Hepatocyte (in vitro differentiated cells): ENCODE measurements at regions not wholly inside any gene's neighbourhood (a gene's known extent, or its start where the extent isn't known, plus 50 kb on each side); places are given as distances from the start of the nearest gene placed in this dataset.

Experiments
- DNase-seq: peaks from one replicate; pipeline ENCODE4 v3.0.0-alpha.2; 2016; ENCODE audit warnings: low spot score
- H2AFZ ChIP-seq: fragments of 200-600 bp; sonication (generic); 2 replicates; pipeline ENCODE4 v1.6.0; 2016; ENCODE audit warnings: antibody characterized with exemption, mild to moderate bottlenecking
- H3K27ac ChIP-seq: fragments of 200-600 bp; sonication (generic); 2 replicates; pipeline ENCODE4 v1.5.1; 2016; ENCODE audit warnings: mild to moderate bottlenecking
- H3K27me3 ChIP-seq: fragments of 200-600 bp; sonication (generic); 2 replicates; pipeline ENCODE4 v1.6.1; 2016
- H3K36me3 ChIP-seq: fragments of 200-600 bp; sonication (generic); replicated peaks from 2 replicates; pipeline ENCODE4 v1.5.1; 2016; ENCODE audit warnings: low read depth; ENCODE audit not compliant: insufficient read depth
- H3K4me1 ChIP-seq: fragments of 200-600 bp; sonication (generic); 2 replicates; pipeline ENCODE4 v1.5.1; 2016; ENCODE audit warnings: mild to moderate bottlenecking, moderate library complexity; ENCODE audit not compliant: insufficient read depth
- H3K4me2 ChIP-seq: fragments of 200-600 bp; sonication (generic); 2 replicates; pipeline ENCODE4 v1.6.0; 2016
- H3K4me3 ChIP-seq: fragments of 200-600 bp; sonication (generic); 2 replicates; pipeline ENCODE4 v1.5.1; 2016; ENCODE audit warnings: mild to moderate bottlenecking
- H3K79me2 ChIP-seq: fragments of 200-600 bp; sonication (generic); 2 replicates; pipeline ENCODE4 v1.6.0; 2017; ENCODE audit warnings: mild to moderate bottlenecking
- H3K9me2 ChIP-seq: fragments of 200-600 bp; sonication (generic); replicated peaks from 2 replicates; pipeline ENCODE4 v1.6.0; 2017; ENCODE audit warnings: mild to moderate bottlenecking; ENCODE audit not compliant: insufficient read depth
- H3K9me3 ChIP-seq: fragments of 200-600 bp; sonication (generic); 2 replicates; pipeline ENCODE4 v1.5.1; 2016; ENCODE audit warnings: low read depth, mild to moderate bottlenecking
- H4K20me1 ChIP-seq: fragments of 200-600 bp; sonication (generic); 2 replicates; pipeline ENCODE4 v1.6.0; 2016; ENCODE audit warnings: mild to moderate bottlenecking; ENCODE audit not compliant: insufficient read depth, poor library complexity, severe bottlenecking
- EZH2 ChIP-seq: fragments of 200-600 bp; sonication (generic); IDR thresholded peaks from 2 replicates; pipeline ENCODE4 v1.6.1; 2016; ENCODE audit warnings: antibody characterized with exemption, mild to moderate bottlenecking, borderline replicate concordance
- EZH2phosphoT487 ChIP-seq: fragments of 200-600 bp; sonication (generic); IDR thresholded peaks from one replicate; pipeline ENCODE4 v1.6.1; 2018; ENCODE audit warnings: antibody characterized with exemption, mild to moderate bottlenecking, low read depth, moderate library complexity; ENCODE audit not compliant: unreplicated experiment, severe bottlenecking
- WGBS: methylation state at CpG from one replicate; pipeline ENCODE4 v1.1.6; 2016; ENCODE audit warnings: low lambda C conversion rate; ENCODE audit errors: missing lambda C conversion rate; 5-methylcytosine and 5-hydroxymethylcytosine counted together
- TF ChIP-seq, protein P1 (sequence below): fragments of 200-600 bp; sonication (generic); IDR thresholded peaks from 2 replicates; pipeline ENCODE4 v1.5.1; 2016; ENCODE audit warnings: antibody characterized with exemption, mild to moderate bottlenecking; ENCODE audit not compliant: poor library complexity

DNA sequence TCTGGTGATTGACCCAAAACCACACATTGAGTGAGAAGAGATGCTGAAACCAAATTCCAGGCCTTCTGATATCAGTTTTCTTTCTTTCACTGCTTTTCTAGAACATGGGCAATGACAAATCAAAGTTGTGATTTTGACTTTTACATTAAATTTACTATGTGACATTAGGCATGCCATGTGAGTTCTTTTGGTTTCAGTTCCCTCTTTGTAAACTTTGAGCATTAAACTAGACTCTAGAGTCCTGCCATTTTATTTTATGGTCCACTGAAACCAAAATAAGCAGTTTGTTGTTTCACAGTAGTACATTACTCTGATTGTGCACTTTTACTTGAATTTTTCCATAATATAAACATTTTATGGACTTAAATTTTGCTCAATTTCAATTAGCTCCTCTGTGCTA lies 381.1 kb upstream of the SEMA3D start:
- no peak overlapping the region for H3K27ac ChIP-seq
- no peaks in the 10 kb centered on the region for H3K4me1 ChIP-seq
- H3K9me2 ChIP-seq, result no peaks in the 10 kb centered on the region
- no peaks in the 10 kb centered on the region for H3K27me3 ChIP-seq
- no peaks in the 10 kb centered on the region for H4K20me1 ChIP-seq
- no peaks in the 10 kb centered on the region for H3K36me3 ChIP-seq
- no peaks in the 10 kb centered on the region for H3K9me3 ChIP-seq
- no peak overlapping the region for H2AFZ ChIP-seq
- no peak overlapping the region for H3K4me2 ChIP-seq
- H3K4me3 ChIP-seq, result no peak overlapping the region
- DNase-seq, result no peak
- TF ChIP-seq EZH2phosphoT487 (no peak), EZH2 (no peak)
- TF ChIP-seq, protein P1, sequence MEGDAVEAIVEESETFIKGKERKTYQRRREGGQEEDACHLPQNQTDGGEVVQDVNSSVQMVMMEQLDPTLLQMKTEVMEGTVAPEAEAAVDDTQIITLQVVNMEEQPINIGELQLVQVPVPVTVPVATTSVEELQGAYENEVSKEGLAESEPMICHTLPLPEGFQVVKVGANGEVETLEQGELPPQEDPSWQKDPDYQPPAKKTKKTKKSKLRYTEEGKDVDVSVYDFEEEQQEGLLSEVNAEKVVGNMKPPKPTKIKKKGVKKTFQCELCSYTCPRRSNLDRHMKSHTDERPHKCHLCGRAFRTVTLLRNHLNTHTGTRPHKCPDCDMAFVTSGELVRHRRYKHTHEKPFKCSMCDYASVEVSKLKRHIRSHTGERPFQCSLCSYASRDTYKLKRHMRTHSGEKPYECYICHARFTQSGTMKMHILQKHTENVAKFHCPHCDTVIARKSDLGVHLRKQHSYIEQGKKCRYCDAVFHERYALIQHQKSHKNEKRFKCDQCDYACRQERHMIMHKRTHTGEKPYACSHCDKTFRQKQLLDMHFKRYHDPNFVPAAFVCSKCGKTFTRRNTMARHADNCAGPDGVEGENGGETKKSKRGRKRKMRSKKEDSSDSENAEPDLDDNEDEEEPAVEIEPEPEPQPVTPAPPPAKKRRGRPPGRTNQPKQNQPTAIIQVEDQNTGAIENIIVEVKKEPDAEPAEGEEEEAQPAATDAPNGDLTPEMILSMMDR, result no peak
- no peaks in the 10 kb centered on the region for H3K79me2 ChIP-seq

DNA sequence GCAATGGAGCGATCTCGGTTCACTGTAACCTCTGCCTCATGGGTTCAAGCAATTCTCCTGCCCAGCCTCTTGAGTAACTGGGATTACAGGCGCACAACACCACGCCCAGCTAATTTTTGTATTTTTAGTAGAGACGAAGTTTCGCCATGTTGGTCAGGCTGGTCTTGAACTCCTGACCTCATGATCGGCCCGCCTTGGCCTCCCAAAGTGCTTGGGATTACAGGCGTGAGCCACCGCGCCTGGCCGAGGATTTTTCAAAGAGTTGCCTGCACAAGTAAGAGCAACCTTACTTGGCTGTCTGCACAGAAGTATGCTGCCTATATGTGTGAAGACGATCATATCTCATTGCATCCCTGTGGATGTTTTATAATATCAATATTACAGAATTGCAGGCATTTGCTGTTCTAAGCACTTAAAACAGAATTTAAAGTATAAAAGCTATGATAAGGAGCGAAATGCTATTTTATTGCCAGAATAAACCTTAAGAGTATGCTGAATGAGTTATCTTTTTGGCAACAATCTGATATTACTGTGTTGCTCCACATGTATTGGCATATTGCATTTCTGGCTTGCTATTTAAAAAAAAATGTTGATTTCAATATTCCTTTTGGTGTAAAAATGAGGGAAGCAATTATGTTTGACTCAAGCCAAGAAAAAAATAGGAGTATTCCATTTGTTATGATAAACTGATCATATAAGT lies 379.4 kb upstream of the SEMA3D start:
- no peaks in the 10 kb centered on the region for H3K79me2 ChIP-seq
- no peak overlapping the region for H3K4me3 ChIP-seq
- no peaks in the 10 kb centered on the region for H4K20me1 ChIP-seq
- H3K4me1 ChIP-seq, result no peaks in the 10 kb centered on the region
- H3K36me3 ChIP-seq, result no peaks in the 10 kb centered on the region
- H3K9me3 ChIP-seq, result no peaks in the 10 kb centered on the region
- no peaks in the 10 kb centered on the region for H3K27me3 ChIP-seq
- TF ChIP-seq, protein P1, result no peak
- no peak for TF ChIP-seq EZH2
- no peak for TF ChIP-seq EZH2phosphoT487
- WGBS, result 92% methylated on average over 14 of the region's 14 CpGs
- H3K27ac ChIP-seq, result no peak overlapping the region
- no peaks in the 10 kb centered on the region for H3K9me2 ChIP-seq
- H2AFZ ChIP-seq, result no peak overlapping the region
- H3K4me2 ChIP-seq, result no peak overlapping the region
- no peak for DNase-seq

DNA sequence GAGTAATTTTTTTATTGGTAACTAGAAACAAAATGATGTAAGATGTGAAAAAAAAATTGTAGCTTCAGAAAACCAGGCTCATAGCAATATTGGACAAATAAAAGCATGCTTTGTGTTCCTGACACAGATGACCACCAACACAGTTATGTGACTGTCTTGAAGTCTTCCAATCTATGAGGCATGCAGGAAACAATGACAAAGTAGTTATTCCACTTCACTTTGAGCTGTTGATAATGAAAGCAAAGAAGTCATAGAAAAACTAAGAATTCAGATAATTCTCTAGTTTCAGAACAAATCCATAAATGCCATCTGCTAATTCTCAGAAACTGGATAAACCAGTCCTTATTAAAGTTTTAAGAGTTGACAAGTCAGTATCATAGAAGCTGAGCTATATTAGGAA lies 378.4 kb upstream of the SEMA3D start:
- Histone ChIP-seq H2AFZ (no peak overlapping the region), H3K36me3 (no peaks in the 10 kb centered on the region), H4K20me1 (no peaks in the 10 kb centered on the region), H3K9me3 (no peaks in the 10 kb centered on the region), H3K4me3 (no peak overlapping the region), H3K4me1 (no peaks in the 10 kb centered on the region), H3K79me2 (no peaks in the 10 kb centered on the region), H3K27me3 (no peaks in the 10 kb centered on the region), H3K9me2 (no peaks in the 10 kb centered on the region), H3K27ac (no peak overlapping the region), H3K4me2 (no peak overlapping the region)
- TF ChIP-seq EZH2, result no peak
- TF ChIP-seq EZH2phosphoT487, result no peak
- TF ChIP-seq, protein P1, result no peak
- no peak for DNase-seq

DNA sequence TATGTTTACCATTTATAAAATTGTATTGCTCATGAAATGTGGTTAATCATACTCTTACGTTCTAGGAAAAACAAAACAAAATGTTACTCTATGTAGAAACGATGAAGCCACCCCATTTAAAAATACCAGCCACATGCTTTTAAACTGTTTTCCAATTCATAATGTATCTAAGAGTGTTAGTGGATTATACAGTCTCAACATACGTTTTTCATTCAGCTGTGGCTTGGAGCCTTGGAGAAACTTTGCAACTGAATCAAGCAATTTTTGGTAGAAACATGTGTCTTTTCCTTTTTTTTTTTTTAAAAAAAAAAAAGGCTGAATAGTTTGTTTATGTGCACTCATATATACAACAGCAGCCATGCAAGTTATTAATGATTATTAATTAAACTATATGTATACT lies 378.0 kb upstream of the SEMA3D start:
- no peak overlapping the region for H2AFZ ChIP-seq
- no peaks in the 10 kb centered on the region for H4K20me1 ChIP-seq
- DNase-seq, result no peak
- TF ChIP-seq EZH2phosphoT487 (no peak), EZH2 (no peak)
- TF ChIP-seq, protein P1, result no peak
- H3K79me2 ChIP-seq, result no peaks in the 10 kb centered on the region
- H3K9me2 ChIP-seq, result no peaks in the 10 kb centered on the region
- no peak overlapping the region for H3K4me2 ChIP-seq
- no peaks in the 10 kb centered on the region for H3K9me3 ChIP-seq
- H3K36me3 ChIP-seq, result no peaks in the 10 kb centered on the region
- no peaks in the 10 kb centered on the region for H3K4me1 ChIP-seq
- no peaks in the 10 kb centered on the region for H3K27me3 ChIP-seq
- no peak overlapping the region for H3K27ac ChIP-seq
- WGBS, result 61% methylated on average over 3 of the region's 3 CpGs
- H3K4me3 ChIP-seq, result no peak overlapping the region
